Kidney (tissue), 13 donors: ENCODE measurements at regions not wholly inside any gene's neighbourhood (a gene's known extent, or its start where the extent isn't known, plus 50 kb on each side); places are given as distances from the start of the nearest gene placed in this dataset.

Experiments used
- DNase-seq, 5 donors: peaks; one replicate each; pipeline ENCODE4 v3.0.0-alpha.2; 2013 to 2020
- FAIRE-seq: peaks from 2 replicates; lab custom pipeline; 2012; peaks lifted over from hg19 to GRCh38; lab: Jason Lieb, UNC
- H3K27ac ChIP-seq, 2 donors: one replicate each; pipeline ENCODE4 v1.7.0; 2013; ENCODE audit warnings: low read depth in 2 of 2, low read length in 2 of 2, inconsistent platforms in 1 of 2
- H3K27me3 ChIP-seq: one replicate; pipeline ENCODE4 v1.7.1; 2013; ENCODE audit warnings: low read length, inconsistent platforms; ENCODE audit not compliant: control insufficient read depth, insufficient read depth
- H3K36me3 ChIP-seq, 3 donors: one replicate each; pipeline versions ENCODE4 v1.7.0 to v1.7.1; 2013; ENCODE audit warnings: low read length in 3 of 3, control low read depth in 1 of 3, inconsistent platforms in 1 of 3; ENCODE audit not compliant: insufficient read depth in 3 of 3, control insufficient read depth in 2 of 3
- H3K4me1 ChIP-seq, 3 donors: one replicate each; pipeline versions ENCODE4 v1.7.0 to v1.7.1; 2013; ENCODE audit warnings: low read length in 3 of 3, inconsistent platforms in 1 of 3, low read depth in 1 of 3; ENCODE audit not compliant: control insufficient read depth in 2 of 3, insufficient read depth in 2 of 3
- H3K4me3 ChIP-seq, 3 donors: one replicate each; pipeline versions ENCODE4 v1.7.0 to v1.8.1; 2013; ENCODE audit warnings: low read length in 3 of 3, control low read depth in 1 of 3, inconsistent platforms in 1 of 3
- H3K9ac ChIP-seq, 3 donors: one replicate each; pipeline versions ENCODE4 v1.7.0 to v1.7.1; 2013; ENCODE audit warnings: low read length in 3 of 3, control low read depth in 1 of 3, inconsistent platforms in 1 of 3
- H3K9me3 ChIP-seq, 3 donors: one replicate each; pipeline versions ENCODE4 v1.7.0 to v1.7.1; 2013; ENCODE audit warnings: low read length in 3 of 3, control low read depth in 1 of 3, inconsistent platforms in 1 of 3; ENCODE audit not compliant: control insufficient read depth in 2 of 3, insufficient read depth in 1 of 3
- CTCF ChIP-seq: IDR thresholded peaks from 3 replicates; pipeline ENCODE4 v1.5.1; 2012; ENCODE audit warnings: mild to moderate bottlenecking, moderate library complexity, borderline replicate concordance; ENCODE audit not compliant: insufficient read depth; ENCODE audit errors: extremely low read depth
- intact Hi-C: fragments of 100-400 bp; cut with DNase I; formaldehyde crosslinking; loops from one replicate; pipeline ENCODE4 v1.11.1; 2022
- donor health status: control.
- donor health status: control.
- donor health status: control.
- donor health status: control.
- donor health status: control.
- donor health status: DM: yes; HTN: yes; CAD: no.
- donor health status: Normal renal cell carcinoma (clear cell type).

DNA sequence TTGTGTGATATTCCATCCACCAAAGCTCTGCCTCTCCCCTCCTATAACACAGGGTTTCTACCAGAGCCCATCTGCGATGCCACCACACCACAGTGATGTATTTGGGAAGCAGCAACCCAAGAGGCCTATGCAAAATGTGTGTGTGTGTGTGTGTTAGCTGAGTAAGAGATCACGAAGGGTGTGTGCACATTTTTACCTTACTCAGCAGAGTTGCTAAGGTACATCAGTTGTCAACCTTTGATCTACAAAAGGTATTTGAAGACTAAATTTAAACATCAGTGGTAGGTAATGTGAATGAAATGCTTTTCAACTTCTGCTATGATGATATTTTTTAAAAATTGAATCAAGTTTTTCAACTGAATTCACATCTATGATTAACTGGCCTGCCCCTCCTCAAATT lies 227.6 kb downstream of the FBXO15 start:
- no peaks in the 10 kb centered on the region for H3K27me3 ChIP-seq
- H3K4me1 ChIP-seq, result no peaks in the 10 kb centered on the region
- TF ChIP-seq CTCF, result no peak
- no peak for DNase-seq
- H3K36me3 ChIP-seq, result no peaks in the 10 kb centered on the region
- H3K9me3 ChIP-seq, result no peaks in the 10 kb centered on the region
- intact Hi-C loops, result no loop called here
- no peak overlapping the region for H3K27ac ChIP-seq
- no peak for FAIRE-seq
- no peak overlapping the region for H3K9ac ChIP-seq
- no peak overlapping the region for H3K4me3 ChIP-seq

GRCh38 chr18:73918816-73919215 lies 228.8 kb downstream of the FBXO15 start:
- intact Hi-C loops, result no loop called here
- H3K9ac ChIP-seq, result no peak overlapping the region
- no peaks in the 10 kb centered on the region for H3K4me1 ChIP-seq
- no peak for TF ChIP-seq CTCF
- no peaks in the 10 kb centered on the region for H3K27me3 ChIP-seq
- FAIRE-seq (no peak), DNase-seq (no peak)
- H3K4me3 ChIP-seq, result no peak overlapping the region
- no peak overlapping the region for H3K27ac ChIP-seq
- no peaks in the 10 kb centered on the region for H3K9me3 ChIP-seq
- no peaks in the 10 kb centered on the region for H3K36me3 ChIP-seq

- H3K9ac ChIP-seq, result no peak overlapping the region
- H3K27ac ChIP-seq, result no peak overlapping the region
- DNase-seq (no peak), FAIRE-seq (no peak)
- H3K4me3 ChIP-seq, result no peak overlapping the region
- no peaks in the 10 kb centered on the region for H3K27me3 ChIP-seq
- no peaks in the 10 kb centered on the region for H3K4me1 ChIP-seq
- no peak for TF ChIP-seq CTCF
- H3K9me3 ChIP-seq, result no peaks in the 10 kb centered on the region
- intact Hi-C loops, result no loop called here
- no peaks in the 10 kb centered on the region for H3K36me3 ChIP-seq
Measured at GRCh38 chr18:73917046-73917445, 230.6 kb downstream of the FBXO15 start.

- H3K27ac ChIP-seq, result no peak overlapping the region
- no peak for TF ChIP-seq CTCF
- no peak for FAIRE-seq
- no peak overlapping the region for H3K4me3 ChIP-seq
- H3K9ac ChIP-seq, result no peak overlapping the region
- no peaks in the 10 kb centered on the region for H3K4me1 ChIP-seq
- no peaks in the 10 kb centered on the region for H3K36me3 ChIP-seq
- H3K27me3 ChIP-seq, result no peaks in the 10 kb centered on the region
- no peaks in the 10 kb centered on the region for H3K9me3 ChIP-seq
- intact Hi-C loops, result no loop called here
- no peak for DNase-seq
Measured at GRCh38 chr18:73913505-73913904, 234.1 kb downstream of the FBXO15 start.
